ENCODE measurements at regions not wholly inside any gene's neighbourhood (a gene's known extent, or its start where the extent isn't known, plus 50 kb on each side); places are given as distances from the start of the nearest gene placed in this dataset.

DNA sequence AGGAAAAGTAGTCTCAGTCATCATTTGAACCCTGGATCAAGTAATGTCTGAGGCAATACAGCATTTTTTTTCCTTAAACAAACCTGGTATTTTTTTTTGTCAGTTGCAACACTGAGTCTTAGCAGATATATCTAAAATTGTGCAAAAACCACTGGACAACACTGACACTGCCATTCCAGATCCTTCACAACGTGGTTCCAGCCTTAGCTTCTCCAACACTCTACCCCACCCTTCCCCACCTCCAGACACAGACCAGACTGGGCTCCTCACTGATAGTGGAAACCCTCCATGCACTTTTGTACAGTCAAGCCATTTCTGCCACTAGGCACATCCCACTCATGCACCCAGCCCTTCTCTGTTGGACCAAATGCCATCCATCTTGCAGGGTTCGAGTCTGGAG lies 199.6 kb upstream of the CTNNB1 start:
- TF ChIP-seq, protein P1, sequence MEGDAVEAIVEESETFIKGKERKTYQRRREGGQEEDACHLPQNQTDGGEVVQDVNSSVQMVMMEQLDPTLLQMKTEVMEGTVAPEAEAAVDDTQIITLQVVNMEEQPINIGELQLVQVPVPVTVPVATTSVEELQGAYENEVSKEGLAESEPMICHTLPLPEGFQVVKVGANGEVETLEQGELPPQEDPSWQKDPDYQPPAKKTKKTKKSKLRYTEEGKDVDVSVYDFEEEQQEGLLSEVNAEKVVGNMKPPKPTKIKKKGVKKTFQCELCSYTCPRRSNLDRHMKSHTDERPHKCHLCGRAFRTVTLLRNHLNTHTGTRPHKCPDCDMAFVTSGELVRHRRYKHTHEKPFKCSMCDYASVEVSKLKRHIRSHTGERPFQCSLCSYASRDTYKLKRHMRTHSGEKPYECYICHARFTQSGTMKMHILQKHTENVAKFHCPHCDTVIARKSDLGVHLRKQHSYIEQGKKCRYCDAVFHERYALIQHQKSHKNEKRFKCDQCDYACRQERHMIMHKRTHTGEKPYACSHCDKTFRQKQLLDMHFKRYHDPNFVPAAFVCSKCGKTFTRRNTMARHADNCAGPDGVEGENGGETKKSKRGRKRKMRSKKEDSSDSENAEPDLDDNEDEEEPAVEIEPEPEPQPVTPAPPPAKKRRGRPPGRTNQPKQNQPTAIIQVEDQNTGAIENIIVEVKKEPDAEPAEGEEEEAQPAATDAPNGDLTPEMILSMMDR (IDR thresholded peaks at IDR 0.05) = no peak
- H3K27ac ChIP-seq = no peak overlapping the region

DNA sequence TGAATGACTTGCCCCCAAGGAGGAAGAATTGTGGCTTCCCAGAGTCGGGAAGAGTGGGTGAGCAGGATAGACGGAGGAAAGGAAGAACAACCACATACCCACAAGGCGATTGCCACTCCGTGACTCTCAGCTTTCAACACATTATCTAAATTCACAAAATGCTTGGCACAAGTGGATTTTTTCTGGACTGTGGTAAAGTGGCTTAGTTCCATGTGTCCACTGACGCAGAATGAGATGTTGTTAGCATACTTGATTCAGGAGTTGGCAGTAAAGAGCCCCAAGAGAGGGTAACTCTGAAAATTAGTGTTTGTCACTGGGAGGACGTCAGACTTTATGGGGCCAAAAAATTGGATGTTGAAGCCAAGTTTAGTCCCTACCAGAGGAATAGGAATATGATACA lies 198.8 kb upstream of the CTNNB1 start:
- no peak overlapping the region for H3K27ac ChIP-seq
- TF ChIP-seq ZFX (IDR thresholded peaks at IDR 0.05; ENCODE audit: borderline replicate concordance) = no peak
- TF ChIP-seq, protein P1 (IDR thresholded peaks at IDR 0.05) = no peak

DNA sequence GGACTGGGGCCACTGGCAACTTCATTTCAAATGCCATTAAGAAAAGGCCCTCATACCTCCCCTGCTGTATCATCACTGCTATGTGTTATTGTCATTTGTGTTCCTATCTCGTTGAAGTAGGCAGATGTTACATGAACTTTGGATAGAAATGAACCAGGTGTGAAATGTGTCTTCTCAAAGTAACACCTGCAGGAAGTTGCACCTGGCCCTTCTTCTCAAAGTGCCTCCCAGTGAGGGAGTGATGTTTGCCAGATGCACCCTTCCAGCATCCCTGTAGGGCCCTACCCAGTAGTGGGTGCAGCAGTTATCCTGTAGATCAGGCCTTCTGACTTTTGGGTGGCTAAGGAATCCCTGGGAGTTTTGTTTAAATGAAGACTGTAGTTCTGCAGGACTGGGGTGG lies 197.7 kb upstream of the CTNNB1 start:
- TF ChIP-seq ZFX (IDR thresholded peaks at IDR 0.05; ENCODE audit: borderline replicate concordance) = no peak
- TF ChIP-seq, protein P1 (IDR thresholded peaks at IDR 0.05) = no peak
- no peak overlapping the region for H3K27ac ChIP-seq

DNA sequence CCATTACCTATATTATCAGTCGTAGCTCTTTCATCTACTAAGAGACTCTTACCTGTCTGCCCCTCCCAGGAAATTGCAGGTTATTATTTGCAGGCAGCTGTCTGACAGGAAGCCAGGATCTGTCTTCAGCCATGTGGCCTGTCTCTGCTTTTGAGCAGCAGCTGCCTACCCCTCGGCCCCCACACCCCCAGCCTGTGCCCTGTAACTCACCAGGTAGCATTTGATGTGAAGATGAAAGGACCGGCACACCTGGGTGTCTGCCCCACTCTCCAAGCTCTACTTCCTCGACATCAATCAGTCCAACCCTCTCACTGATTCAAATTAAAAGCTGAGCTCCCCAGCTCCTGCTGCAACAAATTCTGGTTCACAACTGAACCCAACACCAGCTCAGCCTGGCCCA lies 197.2 kb upstream of the CTNNB1 start:
- no peak overlapping the region for H3K27ac ChIP-seq
- TF ChIP-seq ZFX (IDR thresholded peaks at IDR 0.05; ENCODE audit: borderline replicate concordance) = no peak
- TF ChIP-seq, protein P1 (IDR thresholded peaks at IDR 0.05) = no peak

DNA sequence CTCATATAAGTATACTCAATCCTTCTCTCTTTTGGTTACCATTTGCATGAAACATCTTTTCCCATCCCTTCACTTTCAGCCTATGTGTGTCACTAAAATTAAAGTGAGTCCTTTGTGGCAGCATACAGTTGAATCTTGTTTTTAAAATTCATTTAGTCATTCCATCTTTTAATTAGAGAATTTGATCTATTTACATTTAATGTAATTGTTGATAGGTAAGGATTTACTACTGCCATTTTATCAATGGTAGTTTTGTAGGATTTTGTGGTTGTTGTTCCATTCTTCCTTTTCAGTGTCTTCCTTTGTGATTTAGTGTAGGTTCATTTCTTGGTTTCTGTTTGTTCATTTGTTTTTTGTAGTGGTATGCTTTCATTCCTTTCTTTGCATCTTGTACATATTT lies 191.9 kb upstream of the CTNNB1 start:
- TF ChIP-seq ZFX (IDR thresholded peaks at IDR 0.05; ENCODE audit: borderline replicate concordance) = no peak
- no peak overlapping the region for H3K27ac ChIP-seq

DNA sequence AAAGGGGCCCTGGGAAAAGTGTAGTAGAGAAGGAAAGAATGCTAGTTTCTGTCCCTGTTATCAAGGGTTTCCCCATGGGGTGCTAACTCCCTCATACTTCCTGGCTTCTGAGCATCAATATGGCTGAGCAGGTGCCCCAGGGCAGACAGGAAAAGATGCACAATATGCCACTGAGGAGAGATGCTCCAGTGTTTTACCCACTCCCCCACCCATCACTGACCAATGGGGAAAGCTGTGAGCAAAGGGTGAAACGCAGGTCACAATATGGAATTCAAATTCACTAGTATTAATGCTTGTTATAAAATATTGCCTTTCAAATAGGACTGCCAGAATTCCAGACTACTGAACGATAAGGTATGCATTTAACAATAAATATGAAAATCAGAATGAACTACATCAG lies 187.5 kb upstream of the CTNNB1 start:
- TF ChIP-seq, protein P1 (IDR thresholded peaks at IDR 0.05) = no peak
- no peak for TF ChIP-seq ZFX (IDR thresholded peaks at IDR 0.05; ENCODE audit: borderline replicate concordance)

DNA sequence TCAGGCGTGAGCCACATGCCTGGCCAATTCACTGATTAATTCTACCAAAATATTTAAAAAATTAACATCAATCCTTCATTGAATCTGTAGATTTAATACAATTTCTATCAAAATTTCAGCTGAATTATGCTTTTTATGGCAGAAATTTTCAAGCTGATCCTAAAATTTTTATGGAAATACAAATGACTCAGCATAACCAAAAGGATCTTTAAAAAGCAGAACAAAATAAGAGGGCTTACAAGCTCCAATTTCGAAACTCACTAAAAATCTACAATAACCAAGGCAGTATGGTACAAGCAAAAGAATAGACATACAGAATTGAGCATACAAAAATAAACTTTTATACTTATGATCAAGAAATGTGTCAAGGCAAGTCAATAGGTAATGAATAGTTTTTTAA lies 180.4 kb upstream of the CTNNB1 start:
- TF ChIP-seq ZFX (IDR thresholded peaks at IDR 0.05; ENCODE audit: borderline replicate concordance) = no peak
- TF ChIP-seq, protein P1 (IDR thresholded peaks at IDR 0.05) = no peak
- no peak overlapping the region for H3K27ac ChIP-seq

More for the DNA sequence above, 187.5 kb upstream of the CTNNB1 start:
- H3K27ac ChIP-seq = no peak overlapping the region

DNA sequence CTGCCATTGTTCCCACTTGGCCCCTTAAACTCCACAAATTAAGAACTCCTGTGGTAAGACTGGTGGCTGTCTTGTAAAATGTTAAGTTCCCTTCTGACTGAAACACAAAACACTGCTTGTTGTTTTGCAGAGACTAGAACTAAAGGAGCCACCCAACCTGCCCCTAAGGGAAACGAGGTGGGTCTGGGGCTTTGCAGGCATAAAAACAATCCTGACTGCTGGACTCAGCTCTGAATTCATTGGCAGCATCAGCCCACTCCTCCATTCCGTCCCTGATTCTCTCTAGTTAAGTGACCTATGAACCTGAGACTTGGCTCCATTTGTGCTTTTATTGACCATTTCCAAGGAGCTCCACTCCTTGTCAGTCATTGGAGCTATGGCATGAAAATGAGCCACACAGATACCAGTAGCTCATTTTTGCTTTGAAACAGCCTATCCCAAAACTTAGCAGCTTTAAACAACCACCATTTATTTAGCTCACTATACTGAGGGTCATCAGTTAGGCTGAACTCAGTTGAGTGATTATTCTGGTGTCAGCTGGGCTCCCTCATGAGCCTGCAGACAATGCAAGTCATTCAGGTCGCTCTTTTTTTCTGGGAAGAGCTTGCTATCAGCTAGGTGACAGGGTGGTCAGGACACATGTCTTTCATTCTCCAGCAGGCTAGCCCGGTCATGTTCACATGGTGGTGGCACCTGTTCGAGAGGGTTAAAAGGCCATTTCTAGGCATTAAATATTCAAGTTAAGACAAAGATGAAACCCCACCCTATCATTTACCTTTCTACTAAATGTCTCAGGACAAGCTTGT lies 175.1 kb upstream of the CTNNB1 start:
- TF ChIP-seq ZFX (IDR thresholded peaks at IDR 0.05; ENCODE audit: borderline replicate concordance) = no peak
- TF ChIP-seq, protein P1 (IDR thresholded peaks at IDR 0.05) = no peak
- H3K27ac ChIP-seq = no peak overlapping the region
